Skeletal muscle satellite cell (primary cell): ENCODE measurements at regions not wholly inside any gene's neighbourhood (a gene's known extent, or its start where the extent isn't known, plus 50 kb on each side); places are given as distances from the start of the nearest gene placed in this dataset.
"Not testable (repeated sequence)": the region's sequence is repeated elsewhere in the genome, so short reads cannot be mapped to it uniquely, and the experiment has no call there.

Experiments
- H3K27me3 ChIP-seq: 2 replicates; pipeline ENCODE4 v1.7.0; 2013; ENCODE audit warnings: low read length; ENCODE audit not compliant: control insufficient read depth, insufficient read depth
- H3K36me3 ChIP-seq: 2 replicates; pipeline ENCODE4 v1.7.0; 2013; ENCODE audit warnings: mild to moderate bottlenecking, control low read depth, low read length; ENCODE audit not compliant: insufficient read depth
- H3K4me1 ChIP-seq: 2 replicates; pipeline ENCODE4 v1.7.0; 2013; ENCODE audit warnings: low read length; ENCODE audit not compliant: control insufficient read depth, insufficient read depth
- H3K4me2 ChIP-seq: 2 replicates; pipeline ENCODE4 v1.7.0; 2013; ENCODE audit warnings: mild to moderate bottlenecking, low read length
- H3K4me3 ChIP-seq: 2 replicates; pipeline ENCODE4 v1.7.0; 2013; ENCODE audit warnings: low read length
- H3K9ac ChIP-seq: 2 replicates; pipeline ENCODE4 v1.7.0; 2013; ENCODE audit warnings: mild to moderate bottlenecking, low read depth, low read length, moderate library complexity
- H3K9me3 ChIP-seq: replicated peaks from 2 replicates; pipeline ENCODE4 v1.7.0; 2013; ENCODE audit warnings: mild to moderate bottlenecking, control low read depth, low read length

DNA sequence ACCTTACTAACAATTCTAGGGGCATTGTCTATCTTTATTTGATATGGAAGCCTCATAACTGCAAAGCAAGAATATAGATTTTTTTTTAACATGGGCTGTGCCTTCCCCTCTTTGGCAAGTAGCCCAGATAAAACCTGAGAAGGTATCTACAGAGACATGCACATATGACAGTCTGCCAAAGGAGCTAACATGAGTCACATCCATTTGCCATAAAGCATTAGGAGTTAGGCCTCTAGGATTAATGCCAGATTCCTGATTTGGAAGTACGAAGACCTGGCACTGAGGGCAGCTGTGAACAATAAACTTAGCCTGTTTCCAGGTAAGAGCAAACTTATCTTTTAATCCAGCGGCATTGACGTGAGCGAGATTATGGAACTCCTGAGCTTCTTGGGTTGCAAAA is 808.7 kb downstream of the SLC6A15 start:
- not testable (repeated sequence) for H3K4me2 ChIP-seq, H3K4me3 ChIP-seq, H3K36me3 ChIP-seq, H3K4me1 ChIP-seq, H3K9ac ChIP-seq, H3K27me3 ChIP-seq, H3K9me3 ChIP-seq

DNA sequence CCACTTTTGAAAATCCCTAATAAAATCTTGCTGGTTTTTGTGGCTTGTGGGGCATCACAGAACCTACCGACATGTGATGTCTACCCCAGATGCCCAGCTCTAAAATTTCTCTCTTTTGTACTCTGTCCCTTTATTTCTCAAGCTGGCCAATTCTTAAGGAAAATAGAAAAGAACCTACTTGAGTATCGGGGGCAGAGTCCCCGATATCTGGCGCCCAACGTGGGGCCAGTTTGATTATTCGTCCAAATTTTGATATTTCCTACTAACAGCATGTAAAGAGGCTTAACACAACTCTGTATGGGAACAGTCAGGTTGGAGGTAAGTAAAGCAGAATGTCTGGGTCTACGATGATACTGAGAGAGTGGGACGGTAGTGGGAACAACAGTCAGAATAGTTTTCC is 810.6 kb downstream of the SLC6A15 start:
- H3K4me1 ChIP-seq, H3K9me3 ChIP-seq, H3K27me3 ChIP-seq, H3K9ac ChIP-seq, H3K36me3 ChIP-seq, H3K4me3 ChIP-seq, H3K4me2 ChIP-seq: not testable (repeated sequence)

DNA sequence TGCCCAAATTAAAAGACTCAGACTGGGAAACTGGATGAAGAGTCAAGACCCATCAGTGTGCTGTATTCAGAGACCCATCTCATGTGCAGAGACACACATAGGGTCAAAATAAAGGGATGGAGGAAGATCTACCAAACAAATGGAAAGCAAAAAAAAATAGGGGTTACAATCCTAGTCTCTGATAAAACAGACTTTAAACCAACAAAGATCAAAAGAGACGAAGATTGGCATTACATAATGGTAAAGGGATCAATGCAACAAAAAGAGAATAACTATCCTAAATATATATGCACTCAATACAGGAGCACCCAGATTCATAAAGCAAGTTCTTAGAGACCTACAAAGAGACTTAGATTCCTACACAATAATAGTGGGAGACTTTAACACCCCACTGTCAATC is 813.0 kb downstream of the SLC6A15 start:
- not testable (repeated sequence) for H3K4me2 ChIP-seq, H3K36me3 ChIP-seq, H3K9me3 ChIP-seq, H3K27me3 ChIP-seq, H3K4me3 ChIP-seq, H3K9ac ChIP-seq, H3K4me1 ChIP-seq

DNA sequence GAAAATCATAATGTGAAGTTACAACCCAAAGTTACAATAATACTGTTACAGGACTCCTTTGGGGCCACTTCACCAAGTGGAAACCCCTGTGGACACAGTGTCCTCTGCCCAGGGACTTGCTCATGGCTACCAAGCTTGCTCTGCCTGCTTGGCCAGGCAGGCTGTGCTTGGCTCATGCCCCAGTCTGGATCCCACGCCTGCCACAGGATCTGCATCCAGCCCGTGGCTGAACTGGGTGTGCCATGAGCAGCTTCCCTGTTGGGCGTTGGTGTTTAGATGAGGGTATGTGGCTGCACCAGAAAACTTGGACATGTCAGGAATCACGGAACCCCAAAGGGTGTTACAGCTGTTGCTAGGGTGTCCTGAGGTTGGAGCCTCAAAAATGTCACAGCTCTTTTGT is 820.9 kb downstream of the SLC6A15 start:
- H3K36me3 ChIP-seq, result no peaks in the 10 kb centered on the region
- no peaks in the 10 kb centered on the region for H3K9me3 ChIP-seq
- H3K4me3 ChIP-seq, result no peak overlapping the region
- H3K27me3 ChIP-seq, result no peaks in the 10 kb centered on the region
- no peak overlapping the region for H3K4me2 ChIP-seq
- H3K4me1 ChIP-seq, result no peaks in the 10 kb centered on the region
- H3K9ac ChIP-seq, result no peak overlapping the region

DNA sequence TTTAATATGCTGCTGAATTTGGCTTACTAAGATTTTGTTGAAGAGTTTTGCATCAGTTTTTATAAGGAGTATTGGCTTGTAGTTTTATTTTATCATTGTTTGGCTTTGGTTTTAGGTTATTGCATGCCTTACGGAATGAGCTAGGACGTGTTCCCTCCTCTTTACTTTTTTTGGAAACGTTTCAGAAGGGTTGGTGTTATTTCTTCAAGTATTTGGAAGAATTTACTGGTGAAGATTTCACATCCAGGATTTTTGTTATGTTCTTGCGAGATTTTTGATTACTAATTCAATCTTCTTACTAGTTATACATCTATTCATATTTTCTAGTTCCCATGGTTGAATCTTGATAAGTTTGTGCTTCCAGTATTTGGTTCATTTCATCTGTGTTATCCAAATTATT is 823.2 kb downstream of the SLC6A15 start:
- no peaks in the 10 kb centered on the region for H3K9me3 ChIP-seq
- no peaks in the 10 kb centered on the region for H3K36me3 ChIP-seq
- H3K27me3 ChIP-seq, result no peaks in the 10 kb centered on the region
- H3K4me2 ChIP-seq, result no peak overlapping the region
- H3K4me1 ChIP-seq, result no peaks in the 10 kb centered on the region
- H3K4me3 ChIP-seq, result no peak overlapping the region
- no peak overlapping the region for H3K9ac ChIP-seq

DNA sequence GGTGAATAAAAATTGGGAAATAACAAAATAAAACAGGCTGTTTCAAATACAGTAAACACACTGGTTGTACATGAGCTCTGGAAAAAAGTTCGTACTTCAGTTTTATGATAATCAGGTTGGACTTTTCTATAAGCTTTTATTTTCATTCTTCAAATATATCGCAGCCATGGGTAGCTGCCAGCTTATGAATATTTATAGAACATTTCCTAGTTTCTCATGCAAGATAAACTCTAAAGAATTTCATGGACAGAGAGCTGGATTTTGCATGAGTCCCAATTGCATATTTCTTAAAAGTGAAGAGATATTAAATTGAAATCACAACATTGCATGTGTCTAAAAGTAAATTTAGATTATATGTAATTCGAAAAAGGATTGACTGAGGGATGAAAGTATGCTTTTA is 827.6 kb downstream of the SLC6A15 start:
- H3K27me3 ChIP-seq, result no peaks in the 10 kb centered on the region
- no peaks in the 10 kb centered on the region for H3K9me3 ChIP-seq
- H3K4me3 ChIP-seq, result no peak overlapping the region
- no peak overlapping the region for H3K4me2 ChIP-seq
- H3K36me3 ChIP-seq, result no peaks in the 10 kb centered on the region
- H3K4me1 ChIP-seq, result no peaks in the 10 kb centered on the region
- H3K9ac ChIP-seq, result no peak overlapping the region

DNA sequence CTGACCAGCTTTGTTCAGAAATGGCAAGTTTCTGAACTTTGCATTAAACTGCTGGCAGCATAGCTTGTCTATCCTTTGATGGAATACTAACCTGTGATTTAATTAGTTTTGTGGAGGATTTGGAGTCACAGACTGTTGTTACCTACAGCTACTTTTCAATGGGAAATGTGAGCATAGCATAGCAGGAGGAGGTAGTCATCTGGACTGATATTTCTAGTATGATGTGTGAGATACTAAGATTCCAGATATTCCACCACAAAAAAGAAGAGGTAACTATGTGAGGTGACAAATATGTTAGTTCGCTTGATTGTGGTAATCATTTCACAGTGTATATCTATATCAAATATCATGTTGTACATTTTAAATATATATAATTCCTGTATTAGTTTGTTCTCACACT is 833.0 kb downstream of the SLC6A15 start:
- H3K4me1 ChIP-seq, result no peaks in the 10 kb centered on the region
- H3K36me3 ChIP-seq, result no peaks in the 10 kb centered on the region
- H3K9ac ChIP-seq, result no peak overlapping the region
- no peaks in the 10 kb centered on the region for H3K27me3 ChIP-seq
- no peak overlapping the region for H3K4me3 ChIP-seq
- H3K9me3 ChIP-seq, result no peaks in the 10 kb centered on the region
- no peak overlapping the region for H3K4me2 ChIP-seq

DNA sequence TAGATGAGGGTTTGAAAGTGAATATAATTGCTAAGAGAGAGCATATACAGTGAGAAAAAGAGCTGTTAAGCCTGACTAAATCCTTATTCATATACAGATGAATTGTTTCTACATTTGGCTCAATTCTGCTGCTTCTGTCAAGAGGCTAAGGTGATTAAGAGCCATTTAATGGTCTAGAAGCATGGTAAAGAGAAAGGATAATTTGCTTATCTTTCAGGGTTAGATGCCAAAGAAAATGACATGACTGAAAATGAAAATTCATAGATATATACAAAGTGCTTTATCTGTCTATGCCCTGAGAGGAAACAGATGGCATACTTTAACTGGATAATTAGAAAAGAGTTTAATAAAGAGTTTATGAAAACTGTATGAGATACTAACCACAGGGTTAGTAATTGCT is 834.9 kb downstream of the SLC6A15 start:
- H3K4me2 ChIP-seq, result no peak overlapping the region
- no peak overlapping the region for H3K9ac ChIP-seq
- H3K36me3 ChIP-seq, result no peaks in the 10 kb centered on the region
- H3K27me3 ChIP-seq, result no peaks in the 10 kb centered on the region
- no peaks in the 10 kb centered on the region for H3K9me3 ChIP-seq
- H3K4me3 ChIP-seq, result no peak overlapping the region
- H3K4me1 ChIP-seq, result no peaks in the 10 kb centered on the region

DNA sequence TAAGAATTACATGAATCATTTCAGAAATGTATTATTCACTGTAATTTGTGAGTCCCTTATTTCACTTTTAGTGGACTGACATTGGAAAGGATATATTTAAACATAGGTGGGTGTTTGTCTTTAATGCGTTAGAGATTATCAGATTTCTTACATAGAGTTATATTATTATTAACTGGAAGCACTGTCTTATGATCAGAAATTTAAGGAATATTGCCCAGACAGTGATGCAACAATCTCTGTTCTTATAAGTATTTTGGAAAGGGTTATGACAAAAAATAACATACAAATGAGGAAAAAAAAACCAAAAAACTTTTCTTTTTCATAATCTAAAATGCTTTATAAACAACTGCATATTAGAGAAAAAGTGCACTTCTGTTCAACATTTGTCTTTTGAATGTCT is 836.6 kb downstream of the SLC6A15 start:
- H3K4me1 ChIP-seq, result no peaks in the 10 kb centered on the region
- H3K36me3 ChIP-seq, result no peaks in the 10 kb centered on the region
- H3K4me2 ChIP-seq, result no peak overlapping the region
- H3K27me3 ChIP-seq, result no peaks in the 10 kb centered on the region
- no peaks in the 10 kb centered on the region for H3K9me3 ChIP-seq
- H3K4me3 ChIP-seq, result no peak overlapping the region
- no peak overlapping the region for H3K9ac ChIP-seq

DNA sequence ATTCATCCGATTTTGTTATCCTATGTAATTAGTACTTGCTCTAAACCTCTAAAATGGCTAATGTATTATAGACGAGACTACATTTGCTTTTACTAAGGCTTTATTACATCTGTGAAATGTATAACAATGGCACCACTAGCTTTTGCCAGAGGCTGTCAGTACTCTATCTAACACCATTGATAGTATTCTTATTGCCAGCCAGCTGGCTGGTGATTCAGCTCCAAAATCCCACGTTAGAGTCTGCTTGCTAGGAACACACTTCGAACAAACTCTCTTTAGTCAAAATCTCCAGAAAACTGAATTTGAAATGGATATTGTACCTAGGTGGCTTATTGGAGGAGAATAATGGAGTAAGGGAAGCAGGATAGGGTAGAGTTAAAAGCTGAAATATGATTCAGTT is 839.2 kb downstream of the SLC6A15 start:
- H3K36me3 ChIP-seq, result no peaks in the 10 kb centered on the region
- no peaks in the 10 kb centered on the region for H3K27me3 ChIP-seq
- no peak overlapping the region for H3K4me2 ChIP-seq
- H3K4me1 ChIP-seq, result no peaks in the 10 kb centered on the region
- H3K4me3 ChIP-seq, result no peak overlapping the region
- H3K9ac ChIP-seq, result no peak overlapping the region
- H3K9me3 ChIP-seq, result no peaks in the 10 kb centered on the region

DNA sequence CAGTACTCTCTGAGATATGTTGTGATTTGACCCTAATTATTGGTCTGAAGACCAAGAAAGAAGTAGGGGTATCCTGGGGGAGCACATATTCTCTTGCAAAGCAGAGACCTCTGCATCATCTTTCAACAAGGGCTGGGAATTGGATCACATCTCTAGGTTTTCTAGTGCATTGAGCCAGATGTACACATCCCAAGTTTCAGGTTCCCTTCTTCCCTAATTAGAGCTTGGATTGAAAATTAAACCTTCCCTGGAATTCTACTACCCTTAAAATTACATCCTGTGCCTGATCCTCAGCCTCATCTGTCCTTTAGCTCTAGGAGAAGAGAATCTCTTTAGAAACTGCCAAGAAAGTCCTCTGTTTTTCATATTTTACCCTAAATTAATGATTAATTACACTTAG is 839.6 kb downstream of the SLC6A15 start:
- H3K4me1 ChIP-seq, result no peaks in the 10 kb centered on the region
- no peak overlapping the region for H3K4me3 ChIP-seq
- no peak overlapping the region for H3K9ac ChIP-seq
- no peaks in the 10 kb centered on the region for H3K36me3 ChIP-seq
- no peak overlapping the region for H3K4me2 ChIP-seq
- no peaks in the 10 kb centered on the region for H3K9me3 ChIP-seq
- no peaks in the 10 kb centered on the region for H3K27me3 ChIP-seq

DNA sequence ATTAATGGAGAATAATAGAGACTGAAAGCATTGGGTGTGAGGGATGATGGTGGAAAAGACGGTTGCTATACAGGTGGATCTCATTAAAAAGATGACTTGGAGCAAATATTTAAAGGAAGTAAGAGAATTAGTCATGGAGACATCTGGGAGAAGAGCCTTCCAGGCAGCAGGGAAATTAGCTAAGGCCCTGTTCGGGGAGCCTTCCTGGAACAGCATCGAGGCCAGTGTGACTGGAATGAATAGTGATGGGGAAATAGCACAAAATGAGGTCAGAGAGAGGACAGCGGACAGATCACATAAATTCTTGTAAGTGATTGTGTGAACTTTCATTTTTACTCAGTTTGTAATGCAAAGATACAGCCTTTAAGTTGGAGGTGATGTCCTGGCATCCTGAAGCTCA is 842.3 kb downstream of the SLC6A15 start:
- Histone ChIP-seq H3K4me3 (no peak overlapping the region), H3K36me3 (no peaks in the 10 kb centered on the region), H3K9ac (no peak overlapping the region), H3K27me3 (no peaks in the 10 kb centered on the region), H3K9me3 (no peaks in the 10 kb centered on the region), H3K4me1 (no peaks in the 10 kb centered on the region), H3K4me2 (no peak overlapping the region)

DNA sequence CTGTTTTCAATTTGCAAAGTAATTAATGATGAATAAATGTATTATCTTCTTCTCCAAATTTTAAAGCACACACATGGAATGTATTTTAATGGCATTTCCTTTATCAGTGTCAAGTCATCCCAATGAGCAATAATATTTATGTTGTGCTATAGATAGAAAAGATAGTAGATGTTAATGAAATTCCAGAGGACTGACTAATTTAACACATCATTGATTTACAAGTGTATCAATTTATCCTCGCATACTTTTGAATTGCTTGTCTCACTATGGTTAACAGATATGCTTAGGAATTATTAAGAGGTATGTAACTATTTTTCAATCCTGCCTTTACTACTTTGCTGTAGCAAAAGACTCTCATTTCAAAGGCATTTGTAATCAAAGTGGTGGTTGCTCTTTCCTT is 842.9 kb downstream of the SLC6A15 start:
- no peak overlapping the region for H3K4me3 ChIP-seq
- H3K9me3 ChIP-seq, result no peaks in the 10 kb centered on the region
- no peaks in the 10 kb centered on the region for H3K36me3 ChIP-seq
- no peaks in the 10 kb centered on the region for H3K27me3 ChIP-seq
- no peak overlapping the region for H3K9ac ChIP-seq
- no peak overlapping the region for H3K4me2 ChIP-seq
- H3K4me1 ChIP-seq, result no peaks in the 10 kb centered on the region
